H1 (cell line): ENCODE measurements at regions not wholly inside any gene's neighbourhood (a gene's known extent, or its start where the extent isn't known, plus 50 kb on each side); places are given as distances from the start of the nearest gene placed in this dataset.

Experiments used
- CTCF ChIA-PET: fragments of 300-600 bp; sonication (Branson Sonifier 250); formaldehyde crosslinking; loops from one replicate; lab custom pipeline; 2021; ENCODE audit not compliant: partially characterized antibody; lab: Charles Lee
- POLR2A ChIA-PET: fragments of 300-600 bp; sonication (Branson Sonifier 250); formaldehyde crosslinking; loops from one replicate; lab custom pipeline; 2021; ENCODE audit warnings: inconsistent platforms; ENCODE audit not compliant: partially characterized antibody; lab: Charles Lee
- DNase-seq, 2 experiments: peaks; one replicate each; pipeline versions ENCODE4 v3.0.0 to v3.0.0-alpha.2; 2010 to 2022; ENCODE audit warnings: low spot score in 2 of 2, low read depth in 1 of 2, mixed read lengths in 1 of 2
- FAIRE-seq: peaks from 2 replicates; lab custom pipeline; 2011; peaks lifted over from hg19 to GRCh38; lab: Jason Lieb, UNC
- H2AFZ ChIP-seq: 2 replicates; pipeline ENCODE4 v1.8.1; 2012; ENCODE audit warnings: low read length, inconsistent platforms
- H2AK5ac ChIP-seq: 2 replicates; pipeline ENCODE4 v1.6.1; 2013; ENCODE audit warnings: low read depth, low read length
- H2BK120ac ChIP-seq: replicated peaks from 2 replicates; pipeline ENCODE3; 2013; ENCODE audit warnings: low read depth, low read length, inconsistent platforms
- H2BK12ac ChIP-seq: 2 replicates; pipeline ENCODE4 v1.6.1; 2013; ENCODE audit warnings: low read depth, low read length
- H2BK15ac ChIP-seq: 2 replicates; pipeline ENCODE4 v1.6.1; 2013; ENCODE audit warnings: low read length
- H2BK20ac ChIP-seq: 2 replicates; pipeline ENCODE4 v1.6.1; 2013; ENCODE audit warnings: low read length
- H2BK5ac ChIP-seq: 2 replicates; pipeline ENCODE4 v1.6.1; 2013; ENCODE audit warnings: low read depth, low read length
- H3K14ac ChIP-seq: 2 replicates; pipeline ENCODE4 v1.6.1; 2013; ENCODE audit warnings: inconsistent platforms; ENCODE audit not compliant: insufficient read length
- H3K18ac ChIP-seq: 2 replicates; pipeline ENCODE4 v1.6.1; 2013; ENCODE audit warnings: low read length; ENCODE audit errors: extremely low read depth
- H3K23ac ChIP-seq: 2 replicates; pipeline ENCODE4 v1.6.1; 2013; ENCODE audit warnings: inconsistent platforms; ENCODE audit not compliant: insufficient read length
- H3K23me2 ChIP-seq: 2 replicates; pipeline ENCODE4 v1.6.1; 2013; ENCODE audit warnings: low read depth, low read length
- H3K27ac ChIP-seq: 2 replicates; pipeline ENCODE4 v1.6.1; 2011; ENCODE audit warnings: low read depth, low read length, inconsistent platforms
- H3K27me3 ChIP-seq, 4 experiments: replicated peaks in 1 of 4; 1 replicate in 1 of 4; 2 replicates in 3 of 4; pipeline versions ENCODE4 v1.6.1 to v1.8.1; 2011 to 2013; ENCODE audit warnings: low read length in 3 of 4, mild to moderate bottlenecking in 3 of 4, inconsistent platforms in 2 of 4, mixed read lengths in 2 of 4, moderate library complexity in 1 of 4; ENCODE audit not compliant: control insufficient read depth in 3 of 4, insufficient read depth in 3 of 4; ENCODE audit errors: extremely low read depth in 1 of 4
- H3K36me3 ChIP-seq, 4 experiments: 2 replicates each; pipeline versions ENCODE4 v1.6.1 to v1.8.1; 2011 to 2013; ENCODE audit warnings: mild to moderate bottlenecking in 4 of 4, low read length in 3 of 4, moderate library complexity in 2 of 4, control low read depth in 1 of 4, inconsistent platforms in 1 of 4; ENCODE audit not compliant: insufficient read depth in 4 of 4, control insufficient read depth in 2 of 4
- H3K4ac ChIP-seq: replicated peaks from 2 replicates; pipeline ENCODE3; 2013; ENCODE audit warnings: low read length, low read depth, mixed read lengths, inconsistent platforms; ENCODE audit not compliant: insufficient read length
- H3K4me1 ChIP-seq, 4 experiments: replicated peaks in 1 of 4; 1 replicate in 1 of 4; 2 replicates in 3 of 4; pipeline versions ENCODE4 v1.6.1 to v1.8.1; 2011 to 2013; ENCODE audit warnings: low read length in 3 of 4, inconsistent platforms in 2 of 4, mixed read lengths in 1 of 4; ENCODE audit not compliant: insufficient read depth in 4 of 4, control insufficient read depth in 3 of 4
- H3K4me2 ChIP-seq, 2 experiments: 2 replicates each; pipeline versions ENCODE4 v1.6.1 to v1.8.1; 2011 to 2013; ENCODE audit warnings: low read depth in 2 of 2, low read length in 2 of 2, control low read depth in 1 of 2, inconsistent platforms in 1 of 2, mild to moderate bottlenecking in 1 of 2; ENCODE audit not compliant: insufficient read depth in 1 of 2
- H3K4me3 ChIP-seq, 4 experiments: fragments of 200-600, 300-600 bp in 1 of 4; sonication (generic), shearing (Covaris generic), sonication (Bioruptor Twin) in 1 of 4; 2 replicates each; pipeline versions ENCODE4 v1.5.1 to v1.8.1; 2011 to 2016; ENCODE audit warnings: low read length in 4 of 4, low read depth in 3 of 4, control low read depth in 2 of 4, inconsistent platforms in 2 of 4, mild to moderate bottlenecking in 2 of 4, mixed read lengths in 1 of 4, moderate library complexity in 1 of 4; ENCODE audit not compliant: insufficient read depth in 2 of 4; ENCODE audit errors: extremely low read depth in 1 of 4
- H3K56ac ChIP-seq: replicated peaks from 2 replicates; pipeline ENCODE3; 2013; ENCODE audit warnings: low read depth, mild to moderate bottlenecking, mixed read lengths, low read length, inconsistent platforms; ENCODE audit not compliant: insufficient read length
- H3K79me1 ChIP-seq: 2 replicates; pipeline ENCODE4 v1.6.1; 2013; ENCODE audit warnings: low read depth, low read length, control low read depth
- H3K79me2 ChIP-seq, 2 experiments: 2 replicates each; pipeline versions ENCODE4 v1.6.1 to v1.8.1; 2012 to 2013; ENCODE audit warnings: low read length in 2 of 2, mild to moderate bottlenecking in 2 of 2, inconsistent platforms in 1 of 2; ENCODE audit not compliant: insufficient read depth in 2 of 2, control insufficient read depth in 1 of 2
- H3K9ac ChIP-seq, 4 experiments: replicated peaks in 1 of 4; 1 replicate in 1 of 4; 2 replicates in 3 of 4; pipeline versions ENCODE4 v1.6.1 to v1.8.1; 2011 to 2013; ENCODE audit warnings: low read depth in 3 of 4, low read length in 3 of 4, control low read depth in 2 of 4, mild to moderate bottlenecking in 2 of 4, moderate library complexity in 2 of 4, inconsistent platforms in 1 of 4; ENCODE audit errors: extremely low read depth in 1 of 4
- H3K9me3 ChIP-seq, 2 experiments: 2 replicates each; pipeline versions ENCODE4 v1.6.1 to v1.8.1; 2012 to 2013; ENCODE audit warnings: mild to moderate bottlenecking in 2 of 2, moderate library complexity in 2 of 2, control low read depth in 1 of 2, inconsistent platforms in 1 of 2, low read depth in 1 of 2, low read length in 1 of 2, mixed read lengths in 1 of 2; ENCODE audit not compliant: insufficient read depth in 2 of 2
- H4K20me1 ChIP-seq, 2 experiments: replicated peaks in 1 of 2; 2 replicates each; pipeline versions ENCODE3 to v1.8.1; 2011 to 2013; ENCODE audit warnings: inconsistent platforms in 2 of 2, low read length in 2 of 2, mild to moderate bottlenecking in 1 of 2; ENCODE audit not compliant: insufficient read depth in 2 of 2, control insufficient read depth in 1 of 2
- H4K5ac ChIP-seq: 2 replicates; pipeline ENCODE4 v1.6.1; 2013; ENCODE audit warnings: low read length, low read depth, mixed read lengths, inconsistent platforms; ENCODE audit not compliant: insufficient read length
- H4K8ac ChIP-seq: 2 replicates; pipeline ENCODE4 v1.8.0; 2013; ENCODE audit warnings: mild to moderate bottlenecking, moderate library complexity, low read length, inconsistent platforms; ENCODE audit not compliant: insufficient read depth; ENCODE audit errors: extremely low read depth
- H4K91ac ChIP-seq: replicated peaks from 2 replicates; pipeline ENCODE3; 2013; ENCODE audit warnings: low read length, mixed read lengths, inconsistent platforms; ENCODE audit not compliant: insufficient read length
- EP300 ChIP-seq, 2 experiments: IDR thresholded peaks; 1 replicate in 1 of 2; 2 replicates in 1 of 2; pipeline ENCODE4 v1.6.1; 2011 to 2012; ENCODE audit warnings: low read depth in 2 of 2, low read length in 2 of 2, mild to moderate bottlenecking in 2 of 2, borderline replicate concordance in 1 of 2, inconsistent platforms in 1 of 2, moderate library complexity in 1 of 2
- EZH2 ChIP-seq: fragments of 200-600 bp; sonication (generic); IDR thresholded peaks from 2 replicates; pipeline ENCODE4 v1.7.1; 2012; ENCODE audit warnings: low read depth, mild to moderate bottlenecking, moderate library complexity, low read length, inconsistent platforms; ENCODE audit not compliant: severe bottlenecking
- POLR2AphosphoS5 ChIP-seq: IDR thresholded peaks from 2 replicates; pipeline ENCODE4 v1.6.1; 2011; ENCODE audit warnings: low read depth, low read length
- RBBP5 ChIP-seq: IDR thresholded peaks from 2 replicates; pipeline ENCODE4 v1.7.1; 2012; ENCODE audit warnings: low read depth, mild to moderate bottlenecking, inconsistent platforms, low read length, moderate library complexity, borderline replicate concordance
- SP4 ChIP-seq: IDR thresholded peaks from 2 replicates; pipeline ENCODE4 v1.6.1; 2012; ENCODE audit warnings: low read length, inconsistent platforms
- WGBS, 2 experiments: shearing (Covaris generic) in 1 of 2; methylation state at CpG; one replicate each; pipeline versions ENCODE4 v1.1.6 to v1.1.7; 2013 to 2015; ENCODE audit warnings: low lambda C conversion rate in 2 of 2, mixed read lengths in 2 of 2, inconsistent platforms in 1 of 2, low coverage in 1 of 2, missing lambda C conversion rate in 1 of 2; ENCODE audit not compliant: insufficient replicate concordance in 2 of 2, insufficient coverage in 1 of 2, insufficient read length in 1 of 2; ENCODE audit errors: extremely low coverage in 1 of 2, missing lambda C conversion rate in 1 of 2; 5-methylcytosine and 5-hydroxymethylcytosine counted together

GRCh38 chr2:120854014-120854620, 118.4 kb downstream of the GLI2 start:
- Histone ChIP-seq H2AK5ac (no peak overlapping the region), H3K9ac (no peak overlapping the region), H2BK120ac (no peak overlapping the region), H3K27ac (no peak overlapping the region), H3K18ac (no peak overlapping the region), H3K9me3 (no peaks in the 10 kb centered on the region), H3K79me1 (peaks cover 20% of the 10 kb centered on the region), H3K4me3 (no peak overlapping the region), H2BK20ac (no peak overlapping the region), H2BK12ac (no peak overlapping the region), H3K4me1 (peaks cover 0 to 20% (median 16%) of the 10 kb centered on the region in 4 experiments; a peak in 6 of 7 replicates), H4K91ac (no peak overlapping the region), H2BK15ac (no peak overlapping the region; the same call in 1 of the 2 replicates), H3K4ac (no peak overlapping the region), H2AFZ (no peak overlapping the region), H3K56ac (no peak overlapping the region), H3K27me3 (no peaks in the 10 kb centered on the region), H3K4me2 (no peak overlapping the region), H2BK5ac (no peak overlapping the region), H4K8ac (no peak overlapping the region), H4K20me1 (peaks cover 8 to 19% of the 10 kb centered on the region in 2 experiments), H4K5ac (no peak overlapping the region), H3K36me3 (no peaks in the 10 kb centered on the region; a peak in 1 of 8 replicates), H3K23me2 (peaks cover 3% of the 10 kb centered on the region; the same call in 1 of the 2 replicates), H3K79me2 (peaks cover 0 to 19% of the 10 kb centered on the region in 2 experiments; a peak in 1 of 4 replicates), H3K23ac (no peak overlapping the region), H3K14ac (no peak overlapping the region)
- ChIA-PET CTCF (interaction anchor here (0.9 to 13.2 kb wide), 3 partner anchors 8 to 18 kb away, joined by 3 to 158 read pairs (median 3); no protein-coding TSS in a partner anchor), POLR2A (no interaction called here)
- no peak for FAIRE-seq
- DNase-seq: no peak
- 80% methylated on average over 7 of the region's 7 CpGs; no CpG with 5 or more reads in 1 of the 2 experiments for WGBS, 2 experiments
- no peak for TF ChIP-seq POLR2AphosphoS5
- no peak for TF ChIP-seq RBBP5
- TF ChIP-seq EZH2: no peak
- TF ChIP-seq SP4: no peak
- no peak for TF ChIP-seq EP300 (IDR thresholded peaks at IDR 0.05; ENCODE audit: borderline replicate concordance in 1 of 2, low read depth in 2 of 2, low read length in 2 of 2)
